Hypothalamus (tissue), 51 donors: ENCODE measurements at regions not wholly inside any gene's neighbourhood (a gene's known extent, or its start where the extent isn't known, plus 50 kb on each side); places are given as distances from the start of the nearest gene placed in this dataset.
"Not testable (repeated sequence)": the region's sequence is repeated elsewhere in the genome, so short reads cannot be mapped to it uniquely, and the experiment has no call there.

Experiments
- DNase-seq, 51 donors: peaks; one replicate each; lab custom pipeline; 2025; lab: John Stamatoyannopoulos, UW

DNA sequence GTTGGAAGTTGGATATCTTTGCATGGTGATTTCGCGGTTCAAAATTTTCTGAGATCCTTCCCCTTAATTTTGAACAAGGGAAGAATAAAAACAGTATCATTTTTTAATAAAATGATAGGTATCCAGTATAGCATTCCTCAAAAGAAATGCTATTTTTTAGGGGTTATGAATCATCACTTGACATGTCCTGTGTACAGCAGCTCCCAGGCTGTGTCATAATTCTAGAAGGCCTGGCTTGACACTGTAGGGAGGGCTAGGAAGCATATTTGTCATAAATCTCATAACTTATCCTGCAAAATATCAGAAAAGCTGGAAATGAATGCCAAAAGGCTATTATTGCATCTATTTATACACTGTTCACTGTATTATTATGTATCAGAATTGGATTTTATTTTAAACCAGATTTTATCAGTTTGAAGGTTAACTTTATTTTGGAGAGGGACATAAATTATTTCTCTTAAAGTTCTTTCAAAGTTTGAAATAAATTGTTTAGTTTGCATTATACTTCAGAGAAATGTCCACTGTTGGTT lies 539.1 kb upstream of the ROBO2 start:
- no peak for DNase-seq

DNA sequence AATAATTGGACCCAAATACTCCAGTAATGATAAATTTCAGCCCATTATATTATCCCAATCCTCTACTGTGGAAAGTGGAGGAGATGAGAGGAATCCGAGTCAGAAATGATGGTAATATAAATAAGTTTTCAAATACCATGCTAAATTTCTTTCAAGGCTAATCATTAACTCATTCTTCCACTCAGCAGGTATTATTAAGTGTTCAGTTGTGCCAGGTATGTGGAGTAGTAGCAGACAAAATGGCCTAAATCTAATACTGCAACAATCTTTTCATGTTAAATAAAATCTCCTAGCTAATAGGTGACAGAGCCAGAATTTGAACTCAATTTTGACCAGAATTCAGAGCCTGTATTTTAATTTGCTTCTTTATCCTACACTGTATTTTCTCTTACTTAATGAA lies 538.6 kb upstream of the ROBO2 start:
- DNase-seq: no peak

DNA sequence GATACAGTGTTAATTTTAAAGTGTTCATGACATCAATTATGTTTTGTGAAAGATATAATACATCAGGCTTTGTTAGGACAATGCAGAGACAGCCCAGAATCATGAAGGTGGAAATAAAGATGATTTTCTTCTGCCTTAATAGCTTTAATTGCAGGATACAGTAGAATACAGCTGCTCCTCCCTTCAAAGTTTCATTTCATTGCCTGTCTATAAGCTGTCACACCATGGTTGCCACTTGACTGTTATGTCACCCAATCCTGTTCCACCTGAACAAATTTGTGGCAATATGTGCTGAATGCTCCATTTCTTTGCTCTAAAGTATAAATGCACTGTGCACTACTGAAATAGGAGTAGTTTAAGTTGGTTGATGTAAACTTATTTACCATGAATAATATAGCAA lies 537.8 kb upstream of the ROBO2 start:
- DNase-seq: no peak

DNA sequence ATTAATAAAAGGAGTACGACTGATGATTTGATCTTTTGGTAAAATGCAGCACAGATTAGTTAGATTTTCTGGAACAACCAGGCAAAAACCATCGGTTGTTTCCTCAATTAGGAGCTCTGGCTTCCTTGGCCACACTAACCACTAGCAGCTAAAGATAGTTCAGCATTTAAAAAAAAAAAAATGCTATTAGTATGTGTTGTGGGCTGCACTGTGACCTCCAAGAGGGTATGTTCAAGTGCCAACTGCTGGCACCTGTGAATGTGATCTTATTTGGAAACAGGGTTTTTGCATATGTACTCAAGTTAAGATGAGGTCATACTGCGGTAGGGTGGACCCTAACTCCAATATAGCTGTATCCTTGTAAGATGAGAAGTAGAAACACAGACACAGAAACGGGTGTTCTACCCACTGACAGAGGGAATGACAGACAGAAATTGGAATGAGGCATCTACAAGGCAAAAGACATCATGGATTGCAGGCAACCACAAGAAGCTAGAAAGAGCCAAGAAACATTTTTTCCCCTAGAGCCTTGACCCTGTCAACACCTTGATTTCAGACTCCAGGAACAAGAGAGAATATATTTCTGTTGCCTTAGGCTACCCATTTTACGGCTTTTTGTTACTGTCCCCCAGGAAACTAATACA lies 534.6 kb upstream of the ROBO2 start:
- DNase-seq: no peak

DNA sequence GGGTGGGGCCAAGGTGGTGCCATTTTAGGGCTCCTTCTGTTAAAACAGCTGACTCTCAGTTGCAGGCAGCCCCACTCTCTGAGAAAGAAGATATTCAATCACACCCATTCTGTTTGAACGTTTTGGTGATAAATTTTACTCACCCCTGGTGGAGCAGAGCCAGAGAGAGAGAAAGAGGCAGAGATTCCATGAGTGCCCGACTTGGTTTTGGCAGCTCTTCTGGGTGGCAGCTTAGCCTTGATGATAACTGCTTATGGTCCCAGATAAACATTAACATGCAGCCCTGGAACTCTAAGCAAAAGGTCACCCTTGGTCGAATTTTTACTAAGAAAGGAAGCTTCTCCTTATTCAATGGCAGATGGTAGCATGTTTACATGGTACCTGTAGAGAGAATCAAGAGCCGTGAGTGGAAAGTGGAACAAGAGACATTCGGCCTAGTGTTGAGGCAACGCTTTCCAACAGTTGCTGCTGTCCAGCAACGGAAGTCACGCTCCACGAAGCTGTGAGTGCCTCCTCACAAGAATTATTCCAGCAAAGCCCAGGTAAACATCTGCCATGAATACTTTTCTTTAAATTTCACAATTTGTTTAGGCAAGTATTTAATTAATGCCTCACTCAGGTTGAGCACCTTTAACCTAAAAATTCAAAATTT lies 530.6 kb upstream of the ROBO2 start:
- no peak for DNase-seq

DNA sequence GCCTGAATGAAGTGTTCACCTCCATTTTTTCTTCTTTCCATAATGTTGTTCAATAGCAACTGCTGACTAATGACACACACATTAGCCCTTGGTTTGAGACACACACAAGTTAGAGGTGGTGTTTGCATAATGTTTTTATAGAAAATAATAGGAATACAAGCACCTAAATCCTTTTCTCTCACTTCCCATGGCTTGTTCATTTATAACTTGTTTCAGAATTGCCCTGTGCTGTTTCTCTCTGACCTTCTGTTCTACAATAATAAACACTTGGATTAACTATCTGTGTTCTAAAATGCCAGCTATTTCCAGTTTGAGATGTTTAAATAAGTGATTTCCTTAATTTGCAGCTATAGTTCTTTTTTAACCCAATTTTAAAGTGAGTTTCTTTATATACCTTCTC lies 525.1 kb upstream of the ROBO2 start:
- DNase-seq: no peak

DNA sequence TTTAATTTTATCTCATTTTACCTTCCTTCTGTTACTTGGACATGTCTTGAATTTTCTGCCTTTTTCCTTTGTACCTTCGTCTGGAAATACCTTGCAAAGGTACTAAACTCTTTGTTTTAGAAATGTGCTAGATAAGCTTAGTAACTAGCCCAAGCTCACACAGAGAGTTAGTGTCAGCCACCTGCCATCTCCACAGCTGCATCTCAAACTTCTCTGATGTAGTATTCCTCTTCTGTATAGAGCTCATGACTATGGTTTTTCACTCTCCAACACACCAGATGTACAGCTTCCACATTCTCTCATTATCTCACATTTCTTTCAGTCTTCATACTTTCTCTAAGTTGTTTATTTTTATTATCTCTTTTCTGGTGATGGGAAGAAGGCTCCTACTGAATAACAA lies 516.6 kb upstream of the ROBO2 start:
- no peak for DNase-seq

DNA sequence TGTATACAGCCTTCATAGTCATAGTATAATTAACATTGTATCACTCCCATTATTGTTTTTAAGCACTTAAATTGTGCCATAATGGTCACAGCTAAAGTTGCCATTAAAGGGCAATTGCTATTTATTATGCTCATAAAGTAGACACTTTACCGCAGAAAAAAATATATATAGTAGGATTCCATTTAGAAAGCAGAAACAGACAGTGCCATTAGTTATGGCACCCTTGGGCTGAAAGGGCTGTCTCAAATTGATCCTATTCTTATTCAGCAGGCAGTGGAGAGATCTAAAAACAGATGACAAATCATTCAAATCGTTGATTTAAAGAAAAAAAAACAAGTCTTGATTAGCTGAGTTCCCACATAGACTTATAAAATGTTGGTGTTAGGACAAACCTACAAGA lies 514.2 kb upstream of the ROBO2 start:
- no peak for DNase-seq

DNA sequence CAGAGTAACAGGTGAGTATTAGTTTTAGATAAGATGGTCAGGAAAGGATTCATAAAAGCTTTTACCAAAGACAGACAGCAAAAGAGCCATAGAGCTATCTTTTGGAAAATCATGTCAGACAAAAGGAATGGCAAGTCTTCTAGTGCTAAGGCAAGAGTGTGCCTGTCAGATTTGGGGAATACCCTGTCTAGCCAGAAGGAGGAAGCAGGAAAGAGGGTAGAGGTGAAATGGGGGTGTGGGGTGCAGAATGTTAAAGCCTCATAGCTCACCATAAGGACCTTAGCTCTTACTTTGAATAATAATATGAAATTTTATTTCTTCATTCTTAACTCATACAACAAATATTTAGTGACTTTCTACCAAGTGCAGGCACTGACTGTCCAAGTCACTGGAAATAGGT lies 512.1 kb upstream of the ROBO2 start:
- DNase-seq: no peak

DNA sequence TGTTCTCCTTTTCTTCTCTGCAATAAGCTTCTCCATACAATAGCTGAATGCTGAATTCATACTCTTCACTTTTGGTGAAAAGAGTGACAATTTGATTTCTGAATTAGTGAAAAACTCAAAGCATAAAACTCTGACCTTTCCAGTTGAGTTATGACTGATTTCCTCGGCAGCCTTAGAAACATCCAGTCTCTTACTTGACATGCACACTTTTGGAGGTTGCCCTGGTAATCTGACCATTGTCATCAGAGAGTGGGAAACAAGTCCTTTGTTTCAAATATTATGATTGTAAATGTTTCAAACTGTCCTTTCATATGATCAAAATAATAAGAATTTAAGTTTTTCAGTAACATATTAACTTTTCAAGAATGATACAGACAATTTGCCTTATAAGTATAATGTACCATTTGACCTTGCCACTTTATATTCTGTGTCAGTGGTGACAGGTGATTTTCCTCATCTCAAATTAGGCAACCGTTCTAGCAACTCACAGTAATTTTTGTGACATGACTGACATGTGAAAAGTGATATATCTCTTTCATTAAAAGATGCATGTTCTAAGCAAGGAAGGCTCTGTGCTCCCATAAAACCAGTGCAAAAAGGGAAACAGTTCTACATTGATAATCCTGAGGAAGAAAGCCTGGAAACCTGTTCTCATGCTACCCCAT lies 507.6 kb upstream of the ROBO2 start:
- no peak for DNase-seq

DNA sequence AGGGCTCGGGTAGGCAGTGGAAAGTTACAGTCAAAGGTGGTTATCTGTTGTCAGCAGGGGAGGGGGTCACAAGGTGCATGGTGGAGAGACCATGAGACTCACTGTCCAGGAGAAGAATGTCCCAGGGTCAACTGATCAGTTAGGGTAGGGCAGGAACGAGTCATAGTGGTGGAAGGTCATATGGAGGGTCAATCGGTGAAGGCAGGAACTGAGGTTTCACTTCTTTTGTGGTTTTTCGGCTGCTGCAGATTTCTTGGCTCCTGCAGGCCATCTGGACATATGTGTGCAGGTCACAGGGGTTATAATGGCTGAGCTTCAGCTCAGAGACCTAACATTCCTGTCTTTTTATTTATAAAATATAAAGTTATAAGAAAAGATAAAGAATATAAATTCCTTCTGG lies 506.2 kb upstream of the ROBO2 start:
- DNase-seq: not testable (repeated sequence)

DNA sequence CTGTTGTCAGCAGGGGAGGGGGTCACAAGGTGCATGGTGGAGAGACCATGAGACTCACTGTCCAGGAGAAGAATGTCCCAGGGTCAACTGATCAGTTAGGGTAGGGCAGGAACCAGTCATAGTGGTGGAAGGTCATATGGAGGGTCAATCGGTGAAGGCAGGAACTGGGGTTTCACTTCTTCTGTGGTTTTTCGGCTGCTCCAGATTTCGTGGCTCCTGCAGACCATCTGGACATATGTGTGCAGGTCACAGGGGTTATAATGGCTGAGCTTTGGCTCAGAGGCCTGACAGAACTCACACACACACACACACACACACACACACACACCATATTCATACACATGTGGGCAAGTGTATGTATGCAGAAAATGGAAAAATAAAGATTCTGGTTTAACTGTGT lies 502.0 kb upstream of the ROBO2 start:
- not testable (repeated sequence) for DNase-seq

DNA sequence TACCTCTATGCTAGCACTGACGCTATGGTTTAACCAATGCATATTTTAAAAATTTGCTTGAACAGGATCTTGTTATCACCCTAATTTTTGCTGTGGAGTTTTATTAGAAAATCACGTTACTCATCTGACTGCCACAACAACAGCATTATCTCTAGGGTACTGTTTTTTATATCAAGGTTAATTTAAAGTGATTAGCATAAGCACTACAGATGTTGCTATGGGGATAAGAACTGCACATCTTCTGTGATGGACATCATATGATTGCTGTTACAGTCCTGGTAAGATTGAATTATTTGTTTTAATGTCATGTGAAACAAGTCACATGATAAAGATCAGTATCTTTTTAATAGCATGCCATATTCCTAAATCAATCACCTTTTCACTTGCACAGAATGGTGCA lies 492.2 kb upstream of the ROBO2 start:
- DNase-seq: no peak

DNA sequence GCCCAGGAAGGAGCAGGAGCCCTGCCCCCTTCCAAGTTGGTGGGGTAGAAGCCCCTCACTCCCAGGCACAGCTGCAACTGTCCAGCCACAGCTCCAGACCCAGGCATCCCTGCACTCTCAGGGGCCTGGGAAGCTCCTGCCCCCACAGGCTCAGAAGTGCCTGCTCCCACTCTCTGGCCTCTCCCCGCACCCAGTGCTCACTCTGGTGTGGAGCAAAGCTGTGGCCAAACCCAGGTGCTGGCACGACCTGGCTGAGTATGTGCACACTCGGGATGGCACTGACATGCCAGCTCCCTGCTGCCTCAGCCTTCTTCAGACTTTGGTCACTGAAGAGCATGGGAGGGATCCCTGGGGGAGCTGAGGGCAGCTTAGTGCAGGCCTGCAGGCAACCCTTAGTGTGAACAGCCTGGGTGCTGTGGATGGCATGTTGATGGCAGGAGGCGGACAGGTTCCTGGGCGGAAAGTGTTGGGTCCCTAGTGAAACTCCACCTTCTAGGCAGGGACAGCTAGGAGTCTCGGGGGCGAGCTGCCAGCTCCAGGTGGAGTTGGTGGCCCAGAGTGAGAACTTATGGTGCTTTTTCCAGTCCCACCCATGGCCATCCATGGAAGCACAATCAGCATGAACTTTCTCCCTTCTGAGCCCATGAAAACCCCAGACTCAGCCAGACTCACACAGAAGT lies 489.2 kb upstream of the ROBO2 start:
- DNase-seq: no peak

DNA sequence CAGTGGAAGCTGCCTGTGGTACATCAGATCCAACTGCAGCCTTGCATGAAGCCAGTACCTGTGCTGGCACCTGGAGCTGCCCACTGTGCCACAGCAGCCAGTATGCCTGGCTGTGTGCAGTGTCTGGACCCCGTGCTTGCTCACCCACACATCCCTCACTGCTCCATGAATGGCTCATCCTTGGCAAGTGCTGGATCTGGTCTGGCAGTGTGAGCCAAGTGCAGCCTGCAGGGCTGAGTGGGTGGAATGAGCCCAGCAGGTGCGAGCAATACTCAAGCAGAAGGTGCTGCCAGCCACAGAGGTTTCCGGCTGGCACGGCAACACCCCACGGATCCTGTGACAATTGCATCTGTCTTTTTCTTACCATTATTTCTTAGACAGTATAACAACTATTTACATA lies 488.2 kb upstream of the ROBO2 start:
- DNase-seq: peak in 1 of 51 donors; percentile 20

DNA sequence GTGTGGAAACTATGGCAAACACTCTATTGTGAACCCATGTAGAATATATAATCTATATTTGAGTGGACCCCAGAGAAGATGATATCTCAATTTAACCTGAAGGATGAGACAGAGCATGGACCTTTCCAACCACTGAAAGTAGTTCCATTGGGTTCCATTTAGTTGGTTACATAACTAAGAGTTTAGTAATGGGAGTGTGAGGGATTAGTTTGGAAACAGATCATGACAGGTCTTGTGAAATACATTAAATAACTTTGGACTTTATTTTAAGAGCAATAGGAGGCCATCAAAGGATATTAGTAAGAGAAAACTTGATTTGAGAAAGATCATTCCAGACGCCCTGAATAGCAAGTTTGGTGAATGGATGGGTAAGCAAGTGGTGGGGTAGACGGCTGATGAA lies 487.2 kb upstream of the ROBO2 start:
- DNase-seq: no peak

DNA sequence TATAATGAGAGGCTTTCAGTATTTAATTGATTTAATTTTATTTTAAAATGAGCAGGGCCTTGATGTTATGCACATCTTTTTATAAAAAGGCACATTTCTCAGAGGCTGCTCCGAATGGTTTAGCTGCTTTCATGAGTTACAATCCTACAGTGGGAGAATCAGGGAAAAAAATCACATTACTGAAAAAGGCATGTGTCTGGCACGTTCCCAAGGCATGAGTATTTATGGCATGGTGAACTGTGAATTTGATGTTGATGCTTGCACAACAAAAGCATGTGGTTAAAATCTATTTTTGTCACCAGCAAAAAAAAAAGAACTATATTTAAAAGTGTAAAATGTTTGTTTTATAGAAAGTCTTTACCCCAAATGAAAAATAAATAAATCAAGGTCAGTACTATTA lies 485.2 kb upstream of the ROBO2 start:
- peak in 1 of 51 donors; percentile 7 for DNase-seq

DNA sequence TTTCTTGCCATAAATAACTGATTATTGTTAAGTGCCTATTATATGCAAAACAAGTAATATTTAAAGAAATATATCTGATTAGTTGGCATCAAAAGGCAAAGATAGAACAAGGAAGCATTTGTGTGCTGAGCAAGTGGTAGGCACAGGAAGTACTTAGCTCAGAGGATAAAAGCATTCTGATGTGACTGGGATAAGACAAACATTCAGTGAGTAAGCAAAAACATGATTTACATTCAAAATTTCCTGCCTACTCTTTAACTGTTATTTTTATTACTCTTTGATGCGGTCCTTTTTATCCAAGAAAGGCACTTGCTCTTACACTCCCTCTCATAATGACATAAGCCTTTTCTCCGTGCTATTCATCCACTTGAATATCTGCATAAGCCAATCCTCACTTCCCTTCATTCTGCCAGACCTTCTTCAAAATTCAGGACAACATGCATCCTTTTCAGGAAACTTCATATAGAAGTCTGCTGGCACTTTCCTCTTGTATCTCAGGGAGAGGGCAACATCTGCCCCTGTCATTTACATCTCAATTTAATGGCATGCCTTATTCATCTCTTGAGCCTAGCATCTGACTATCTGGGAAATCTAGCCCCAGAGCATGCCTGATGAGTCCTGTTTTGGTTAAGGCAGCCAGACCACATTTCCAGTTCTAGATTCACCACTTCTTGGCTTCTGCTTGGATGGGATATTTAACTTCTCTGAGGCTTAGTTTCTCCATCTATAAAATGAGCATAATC lies 478.2 kb upstream of the ROBO2 start:
- DNase-seq: no peak

DNA sequence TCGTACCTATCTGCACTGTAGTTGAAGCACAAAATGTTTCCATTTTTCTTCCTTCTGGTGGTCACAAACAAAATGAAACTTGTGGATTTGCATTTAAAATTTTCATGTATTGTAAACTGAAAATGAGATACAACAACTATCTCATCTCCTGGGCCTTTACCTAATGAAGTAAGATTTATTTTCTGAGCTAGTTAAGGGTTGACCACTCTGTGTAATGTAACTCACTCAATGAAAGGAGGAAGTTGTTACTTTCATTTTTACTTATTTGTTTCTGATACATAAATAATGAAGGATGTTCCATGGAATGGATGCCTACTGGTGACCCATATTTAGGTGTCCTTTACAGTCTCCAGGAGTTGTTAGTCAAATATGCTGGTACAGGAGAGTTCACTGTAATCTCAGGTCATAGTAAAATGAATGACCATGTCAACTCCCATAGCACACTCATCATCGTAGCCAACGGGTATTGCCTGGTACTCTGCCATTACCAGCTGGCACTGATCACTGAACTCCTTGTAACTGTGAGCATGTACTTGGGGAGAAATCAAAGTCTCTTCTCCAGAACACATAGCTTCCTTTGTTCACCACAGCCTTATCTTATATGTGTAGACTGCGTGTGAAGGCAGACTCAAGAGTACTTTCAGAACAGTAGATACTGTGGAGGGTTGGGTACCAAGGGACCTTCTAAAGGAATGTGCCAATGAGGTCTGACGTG lies 474.2 kb upstream of the ROBO2 start:
- DNase-seq: no peak

DNA sequence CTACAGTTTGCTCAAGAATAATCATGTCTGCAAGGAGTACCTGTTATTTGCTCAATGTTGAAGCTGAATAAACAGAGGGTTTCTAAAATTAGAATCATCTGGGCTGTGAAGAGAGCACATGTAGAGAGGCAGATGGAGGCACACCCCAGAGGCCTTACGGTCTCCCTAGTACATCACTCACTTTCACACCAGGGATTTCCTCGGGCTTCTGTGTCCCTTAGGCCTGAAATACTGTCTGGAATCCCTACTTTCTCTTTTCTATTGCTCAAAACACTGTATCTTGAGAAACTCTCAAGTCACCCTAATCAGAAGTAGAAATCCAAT lies 473.7 kb upstream of the ROBO2 start:
- no peak for DNase-seq
